RWPE1 (cell line): ENCODE measurements at regions not wholly inside any gene's neighbourhood (a gene's known extent, or its start where the extent isn't known, plus 50 kb on each side); places are given as distances from the start of the nearest gene placed in this dataset.

ENCODE experiments used
- CTCF ChIA-PET: fragments of 350-600 bp; sonication (Branson Sonifier 250); formaldehyde crosslinking; extraction: SDS; loops from one replicate; lab custom pipeline; 2021; lab: Yijun Ruan, JAX
- POLR2A ChIA-PET: fragments of 400-600 bp; formaldehyde crosslinking; extraction: SDS; loops from one replicate; lab custom pipeline; 2020; ENCODE audit warnings: antibody characterized with exemption; ENCODE audit not compliant: low non-redundant PET; lab: Yijun Ruan, JAX
- DNase-seq: peaks from one replicate; pipeline ENCODE4 v3.0.0; 2012; ENCODE audit warnings: low spot score
- H3K27ac ChIP-seq: fragments of 450-650 bp; 2 replicates; pipeline ENCODE4 v1.5.1; 2017
- TF ChIP-seq, protein P1 (sequence below): fragments of 450-650 bp; conservative IDR thresholded peaks from 2 replicates; pipeline ENCODE4 v1.5.1; 2017; ENCODE audit warnings: low read depth, mild to moderate bottlenecking

- CTCF ChIA-PET = no interaction called here
- POLR2A ChIA-PET = no interaction called here
- TF ChIP-seq, protein P1, sequence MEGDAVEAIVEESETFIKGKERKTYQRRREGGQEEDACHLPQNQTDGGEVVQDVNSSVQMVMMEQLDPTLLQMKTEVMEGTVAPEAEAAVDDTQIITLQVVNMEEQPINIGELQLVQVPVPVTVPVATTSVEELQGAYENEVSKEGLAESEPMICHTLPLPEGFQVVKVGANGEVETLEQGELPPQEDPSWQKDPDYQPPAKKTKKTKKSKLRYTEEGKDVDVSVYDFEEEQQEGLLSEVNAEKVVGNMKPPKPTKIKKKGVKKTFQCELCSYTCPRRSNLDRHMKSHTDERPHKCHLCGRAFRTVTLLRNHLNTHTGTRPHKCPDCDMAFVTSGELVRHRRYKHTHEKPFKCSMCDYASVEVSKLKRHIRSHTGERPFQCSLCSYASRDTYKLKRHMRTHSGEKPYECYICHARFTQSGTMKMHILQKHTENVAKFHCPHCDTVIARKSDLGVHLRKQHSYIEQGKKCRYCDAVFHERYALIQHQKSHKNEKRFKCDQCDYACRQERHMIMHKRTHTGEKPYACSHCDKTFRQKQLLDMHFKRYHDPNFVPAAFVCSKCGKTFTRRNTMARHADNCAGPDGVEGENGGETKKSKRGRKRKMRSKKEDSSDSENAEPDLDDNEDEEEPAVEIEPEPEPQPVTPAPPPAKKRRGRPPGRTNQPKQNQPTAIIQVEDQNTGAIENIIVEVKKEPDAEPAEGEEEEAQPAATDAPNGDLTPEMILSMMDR = no peak
- no peak overlapping the region for H3K27ac ChIP-seq
- no peak for DNase-seq
Measured at GRCh38 chr2:226495466-226496272, 304.0 kb downstream of the IRS1 start.

- TF ChIP-seq, protein P1 = no peak
Measured at GRCh38 chr2:226491112-226491511, 308.5 kb downstream of the IRS1 start.

DNA sequence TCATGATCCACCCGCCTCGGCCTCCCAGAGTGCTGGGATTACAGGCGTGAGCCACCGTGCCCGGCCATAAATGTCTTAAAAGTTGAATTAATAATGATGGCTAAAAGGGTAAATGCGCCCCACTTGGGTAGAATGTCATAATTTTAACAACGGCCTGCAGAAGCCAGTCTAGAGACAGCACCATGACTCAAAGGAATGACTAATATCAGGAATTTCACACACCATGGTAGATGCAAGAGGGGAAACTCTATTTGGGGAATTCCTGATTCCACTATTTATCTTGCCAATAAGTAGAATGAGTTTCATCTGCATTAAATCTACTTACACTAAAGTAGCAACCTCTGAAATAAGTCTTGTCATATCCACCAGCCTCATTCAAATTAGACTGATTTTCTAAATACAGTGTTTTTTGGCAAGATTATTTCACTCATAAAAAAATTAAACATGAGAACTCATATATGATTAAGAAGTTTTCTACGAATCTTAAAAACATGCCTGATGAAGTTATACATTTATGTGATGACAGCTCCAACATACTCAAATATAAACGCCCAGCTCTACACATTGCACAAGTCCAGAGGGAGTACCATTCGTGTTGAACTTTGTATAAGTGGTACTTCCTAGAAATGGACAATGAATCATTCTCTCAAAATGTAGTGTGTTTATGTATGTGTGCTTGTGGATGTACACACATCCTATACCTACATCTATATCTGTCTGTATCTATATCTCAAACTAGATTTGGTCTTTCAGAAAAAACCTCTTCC lies 309.7 kb downstream of the IRS1 start:
- ChIA-PET CTCF (no interaction called here), POLR2A (no interaction called here)
- DNase-seq = peak; percentile 65
- H3K27ac ChIP-seq = no peak overlapping the region; the same call in 1 of the 2 replicates
- TF ChIP-seq, protein P1 = no peak

More at GRCh38 chr2:226491112-226491511, 308.5 kb downstream of the IRS1 start:
- no peak for DNase-seq
- CTCF ChIA-PET = no interaction called here
- POLR2A ChIA-PET = no interaction called here
- no peak overlapping the region for H3K27ac ChIP-seq

GRCh38 chr2:226488034-226488433 lies 311.6 kb downstream of the IRS1 start:
- TF ChIP-seq, protein P1 = no peak
- ChIA-PET CTCF (interaction anchor here (0.6 kb wide), 1 partner anchor 73 kb away, joined by 3 read pairs; no protein-coding TSS in a partner anchor), POLR2A (no interaction called here)
- no peak for DNase-seq
- H3K27ac ChIP-seq = no peak overlapping the region

DNA sequence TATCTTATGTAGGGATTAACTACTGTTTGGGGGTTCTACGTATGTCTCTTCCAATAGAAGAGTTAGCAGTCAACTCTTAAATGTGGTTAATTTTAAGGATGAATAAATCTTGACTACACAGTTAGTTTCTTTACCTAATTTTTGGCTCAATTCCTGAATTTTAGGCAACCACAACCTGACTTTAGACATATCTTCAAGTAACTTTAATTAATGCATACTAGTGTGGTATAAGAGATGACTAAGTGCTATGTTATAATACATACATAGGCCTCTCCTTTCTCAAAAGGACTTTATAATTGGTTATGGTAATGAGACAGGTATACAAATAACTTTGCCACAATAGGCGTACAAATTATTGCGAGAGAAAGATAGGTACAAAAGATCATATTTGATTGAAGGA lies 312.0 kb downstream of the IRS1 start:
- CTCF ChIA-PET = no interaction called here
- POLR2A ChIA-PET = no interaction called here
- TF ChIP-seq, protein P1 = no peak
- DNase-seq = no peak
- H3K27ac ChIP-seq = no peak overlapping the region

DNA sequence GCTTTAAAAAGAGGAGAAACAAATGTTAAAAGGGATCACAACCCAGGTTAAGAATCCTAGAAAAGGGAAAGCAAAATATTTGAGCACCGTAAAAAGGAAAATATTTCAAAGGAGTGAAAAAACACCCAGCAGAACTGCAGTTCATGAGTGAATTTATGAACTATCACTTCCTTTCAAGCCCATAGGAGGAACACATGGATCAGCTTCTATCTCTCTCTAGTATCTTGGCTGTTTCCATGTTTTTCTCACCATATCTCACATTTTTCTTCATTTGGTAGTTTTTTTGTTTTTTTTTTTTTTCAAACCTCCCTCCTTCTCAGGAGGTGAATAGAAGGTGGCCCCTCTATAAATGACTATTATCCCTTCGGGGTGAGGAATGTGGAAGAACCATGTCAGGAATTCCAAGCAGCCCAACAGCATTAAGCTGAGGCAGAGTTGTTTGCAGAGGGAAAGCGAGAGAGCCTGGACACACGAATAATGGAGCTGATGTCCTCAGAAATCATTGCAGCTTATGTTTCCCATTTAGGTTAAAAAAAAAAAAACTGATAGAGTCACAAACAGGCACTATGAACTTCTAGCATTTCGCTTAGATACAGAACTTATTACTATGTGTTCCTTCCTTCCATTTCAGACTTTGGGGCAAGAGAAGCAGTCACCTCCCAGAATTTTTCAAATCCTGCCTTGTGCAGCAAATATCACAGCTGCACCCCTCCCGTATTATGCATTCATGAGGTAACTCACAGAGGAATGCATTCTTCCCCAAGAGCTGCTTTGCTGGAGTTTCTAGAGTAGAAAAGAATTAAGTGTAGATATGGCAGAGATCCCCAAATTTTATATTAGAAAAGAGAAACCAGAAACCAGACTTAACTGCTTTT lies 315.6 kb downstream of the IRS1 start:
- no peak for DNase-seq
- ChIA-PET CTCF (interaction anchor here (0.6 kb wide), 1 partner anchor 8 kb away, joined by 3 read pairs; no protein-coding TSS in a partner anchor), POLR2A (no interaction called here)
- H3K27ac ChIP-seq = no peak overlapping the region
- TF ChIP-seq, protein P1 = no peak
